Body of pancreas (tissue), 4 donors: ENCODE measurements at regions not wholly inside any gene's neighbourhood (a gene's known extent, or its start where the extent isn't known, plus 50 kb on each side); places are given as distances from the start of the nearest gene placed in this dataset.

Experiments
- POLR2A ChIP-seq, 3 donors: fragments of 450-650 bp; IDR thresholded peaks; one replicate each; pipeline ENCODE4 v1.6.1; 2016; ENCODE audit warnings: antibody characterized with exemption in 3 of 3, mild to moderate bottlenecking in 2 of 3
- TF ChIP-seq, protein P1 (sequence below), 7 experiments: fragments of 450-650 bp in 4 of 7; fragments of 200-600 bp in 3 of 7; sonication (generic) in 3 of 7; IDR thresholded peaks; one replicate each; pipeline ENCODE4 v1.5.1; 2016 to 2019; ENCODE audit warnings: antibody characterized with exemption in 7 of 7

DNA sequence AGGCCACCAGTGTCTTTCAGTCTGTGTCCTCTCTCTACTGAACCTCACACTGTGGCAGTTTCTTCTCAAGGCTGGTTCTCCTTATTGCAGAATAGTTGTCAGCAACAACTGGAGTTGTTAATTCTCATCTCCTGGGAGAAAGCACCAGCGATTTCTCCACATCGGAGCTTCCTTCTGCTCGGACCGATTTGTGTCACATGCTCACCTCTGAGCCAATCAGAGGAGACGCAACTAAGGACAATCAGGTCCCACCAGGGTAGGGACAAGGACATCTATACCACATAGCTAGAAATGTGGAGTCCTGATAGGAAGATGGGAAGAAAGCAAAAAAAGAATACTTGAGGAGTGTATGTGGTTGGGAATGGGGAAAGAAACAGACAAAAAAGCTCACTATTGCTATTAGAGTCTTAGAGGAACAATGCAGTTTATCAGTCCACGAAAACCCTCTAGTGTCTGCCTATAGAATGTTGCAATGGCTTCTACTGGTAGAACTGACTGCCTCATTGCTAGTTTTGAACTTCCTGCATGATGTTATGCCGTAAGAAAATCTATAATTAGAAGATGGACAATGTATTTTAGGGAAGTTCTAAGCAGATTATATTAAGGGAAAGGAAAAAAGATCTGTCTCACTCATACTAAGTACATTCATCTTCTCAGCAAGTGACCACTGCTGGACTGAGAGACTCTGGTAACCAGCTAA is 169.7 kb downstream of the CDCA7 start:
- TF ChIP-seq, protein P1, sequence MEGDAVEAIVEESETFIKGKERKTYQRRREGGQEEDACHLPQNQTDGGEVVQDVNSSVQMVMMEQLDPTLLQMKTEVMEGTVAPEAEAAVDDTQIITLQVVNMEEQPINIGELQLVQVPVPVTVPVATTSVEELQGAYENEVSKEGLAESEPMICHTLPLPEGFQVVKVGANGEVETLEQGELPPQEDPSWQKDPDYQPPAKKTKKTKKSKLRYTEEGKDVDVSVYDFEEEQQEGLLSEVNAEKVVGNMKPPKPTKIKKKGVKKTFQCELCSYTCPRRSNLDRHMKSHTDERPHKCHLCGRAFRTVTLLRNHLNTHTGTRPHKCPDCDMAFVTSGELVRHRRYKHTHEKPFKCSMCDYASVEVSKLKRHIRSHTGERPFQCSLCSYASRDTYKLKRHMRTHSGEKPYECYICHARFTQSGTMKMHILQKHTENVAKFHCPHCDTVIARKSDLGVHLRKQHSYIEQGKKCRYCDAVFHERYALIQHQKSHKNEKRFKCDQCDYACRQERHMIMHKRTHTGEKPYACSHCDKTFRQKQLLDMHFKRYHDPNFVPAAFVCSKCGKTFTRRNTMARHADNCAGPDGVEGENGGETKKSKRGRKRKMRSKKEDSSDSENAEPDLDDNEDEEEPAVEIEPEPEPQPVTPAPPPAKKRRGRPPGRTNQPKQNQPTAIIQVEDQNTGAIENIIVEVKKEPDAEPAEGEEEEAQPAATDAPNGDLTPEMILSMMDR (IDR thresholded peaks at IDR 0.05): no peak
- TF ChIP-seq POLR2A (IDR thresholded peaks at IDR 0.05): no peak
